ENCODE measurements at regions not wholly inside any gene's neighbourhood (a gene's known extent, or its start where the extent isn't known, plus 50 kb on each side); places are given as distances from the start of the nearest gene placed in this dataset.
A peak's percentile ranks its signal among the peaks of the same experiment; 100 is the strongest.

GRCh38 chr2:71999580-71999979 is 148.1 kb downstream of the CYP26B1 start (continued):
- TF ChIP-seq REST (IDR thresholded peaks at IDR 0.05; ENCODE audit: borderline replicate concordance) (no peak), REST (CRISPR knock-in tag; IDR thresholded peaks at IDR 0.05; ENCODE audit: low read depth) (no peak)

GRCh38 chr2:71997843-71998242 is 149.8 kb downstream of the CYP26B1 start:
- H3K4me2 ChIP-seq (ENCODE audit: insufficient read depth, low read length), result no peak overlapping the region
- no peaks in the 10 kb centered on the region for H3K9me3 ChIP-seq (replicated peaks; ENCODE audit: control insufficient read depth, insufficient read depth, low read depth, low read length)
- H3K9ac ChIP-seq (ENCODE audit: insufficient read depth in 1 of 2, low read depth in 2 of 2, low read length in 2 of 2), result no peak overlapping the region
- in situ Hi-C loops (cut with MboI), result no loop called here
- H4K20me1 ChIP-seq (replicated peaks; ENCODE audit: control insufficient read depth, insufficient read depth, low read length), result no peaks in the 10 kb centered on the region
- POLR2A ChIA-PET, result no interaction called here
- intact Hi-C loops (cut with micrococcal nuclease), result no loop called here
- H3K4me1 ChIP-seq (replicated peaks in 1 of 2; ENCODE audit: control insufficient read depth in 2 of 2, insufficient read depth in 2 of 2, low read length in 2 of 2), result peaks cover 0 to 6% of the 10 kb centered on the region in 2 experiments; a peak in 1 of 5 replicates
- CTCF ChIA-PET (ENCODE audit: low intra/inter-chr PET ratio), result no interaction called here
- no TSS peak for BruUV-seq (replicated peaks)
- H3K79me2 ChIP-seq (ENCODE audit: control insufficient read depth, insufficient read depth, low read length), result no peaks in the 10 kb centered on the region
- H3K27me3 ChIP-seq (ENCODE audit: control insufficient read depth in 2 of 2, insufficient read depth in 2 of 2, low read length in 2 of 2), result peaks cover 0 to 7% of the 10 kb centered on the region in 2 experiments; a peak in 2 of 5 replicates
- no peak for FAIRE-seq
- no peaks in the 10 kb centered on the region for H3K9me1 ChIP-seq (ENCODE audit: control insufficient read depth, insufficient read depth, low read length)
- ATAC-seq, result no peak
- no peaks in the 10 kb centered on the region for H3K36me3 ChIP-seq (ENCODE audit: control insufficient read depth, insufficient read depth, low read length)
- no peak overlapping the region for H3K4me3 ChIP-seq
- H3K27ac ChIP-seq (ENCODE audit: extremely low read depth, low read depth, low read length), result no peak overlapping the region
- DNase-seq (ENCODE audit: extremely low read depth in 1 of 4, low spot score in 3 of 4), result no peak
- no peak overlapping the region for H2AFZ ChIP-seq (ENCODE audit: low read depth, low read length)
- TF ChIP-seq MTA3 (IDR thresholded peaks at IDR 0.05; ENCODE audit: borderline replicate concordance), result no peak
- TF ChIP-seq ZNF316 (IDR thresholded peaks at IDR 0.05), result peak; percentile 78
- TF ChIP-seq ZNF184 (CRISPR knock-in tag; IDR thresholded peaks at IDR 0.05), result no peak
- TF ChIP-seq ZNF511 (CRISPR knock-in tag; IDR thresholded peaks at IDR 0.05), result no peak
- TF ChIP-seq MAFF (IDR thresholded peaks at IDR 0.05; ENCODE audit: low read length), result peak; percentile 38; the same call in 1 of the 2 replicates
- no peak for TF ChIP-seq TCF15 (CRISPR knock-in tag; IDR thresholded peaks at IDR 0.05)

All from K562 (cell line).